Prostate gland (tissue), 2 donors: ENCODE measurements at regions not wholly inside any gene's neighbourhood (a gene's known extent, or its start where the extent isn't known, plus 50 kb on each side); places are given as distances from the start of the nearest gene placed in this dataset.

Source experiments
- DNase-seq: peaks from one replicate; pipeline ENCODE4 v3.0.0-alpha.2; 2019; ENCODE audit warnings: low spot score
- H3K27ac ChIP-seq, 2 donors: fragments of 200-600 bp; sonication (generic); 2 replicates each; pipeline ENCODE4 v1.5.1; 2017 to 2019
- H3K27me3 ChIP-seq: fragments of 200-600 bp; sonication (generic); replicated peaks from 2 replicates; pipeline ENCODE4 v1.5.1; 2019; ENCODE audit not compliant: insufficient read depth
- H3K36me3 ChIP-seq, 2 donors: fragments of 200-600 bp; sonication (generic); 1 replicate in 1 of 2; 2 replicates in 1 of 2; pipeline versions ENCODE4 v1.5.1 to v1.8.1; 2017 to 2019
- H3K4me1 ChIP-seq: fragments of 200-600 bp; sonication (generic); replicated peaks from 2 replicates; pipeline ENCODE4 v1.5.1; 2019
- H3K4me3 ChIP-seq, 2 donors: fragments of 200-600 bp; sonication (generic); 2 replicates each; pipeline ENCODE4 v1.5.1; 2017 to 2019
- H3K9me3 ChIP-seq: fragments of 200-600 bp; sonication (generic); 2 replicates; pipeline ENCODE4 v1.5.1; 2017
- POLR2A ChIP-seq: fragments of 450-650 bp; IDR thresholded peaks from one replicate; pipeline ENCODE4 v1.6.1; 2016; ENCODE audit warnings: antibody characterized with exemption, mild to moderate bottlenecking
- POLR2AphosphoS5 ChIP-seq: sonication (generic); formaldehyde crosslinking; IDR thresholded peaks from one replicate; pipeline ENCODE4 v1.6.1; 2017; ENCODE audit warnings: antibody characterized with exemption
- WGBS: methylation state at CpG from one replicate; pipeline ENCODE4 v1.1.5; 2018; 5-methylcytosine and 5-hydroxymethylcytosine counted together
- intact Hi-C: fragments of 100-400 bp; cut with DNase I; formaldehyde crosslinking; loops from one replicate; pipeline ENCODE4 v1.14.2; 2022
- TF ChIP-seq, protein P1 (sequence below), 4 experiments: fragments of 200-600 bp in 2 of 4; fragments of 450-650 bp in 2 of 4; sonication (generic) in 2 of 4; IDR thresholded peaks; 1 replicate in 3 of 4; 2 replicates in 1 of 4; pipeline ENCODE4 v1.5.1; 2016 to 2019; ENCODE audit warnings: antibody characterized with exemption in 4 of 4, mild to moderate bottlenecking in 2 of 4, moderate library complexity in 2 of 4

DNA sequence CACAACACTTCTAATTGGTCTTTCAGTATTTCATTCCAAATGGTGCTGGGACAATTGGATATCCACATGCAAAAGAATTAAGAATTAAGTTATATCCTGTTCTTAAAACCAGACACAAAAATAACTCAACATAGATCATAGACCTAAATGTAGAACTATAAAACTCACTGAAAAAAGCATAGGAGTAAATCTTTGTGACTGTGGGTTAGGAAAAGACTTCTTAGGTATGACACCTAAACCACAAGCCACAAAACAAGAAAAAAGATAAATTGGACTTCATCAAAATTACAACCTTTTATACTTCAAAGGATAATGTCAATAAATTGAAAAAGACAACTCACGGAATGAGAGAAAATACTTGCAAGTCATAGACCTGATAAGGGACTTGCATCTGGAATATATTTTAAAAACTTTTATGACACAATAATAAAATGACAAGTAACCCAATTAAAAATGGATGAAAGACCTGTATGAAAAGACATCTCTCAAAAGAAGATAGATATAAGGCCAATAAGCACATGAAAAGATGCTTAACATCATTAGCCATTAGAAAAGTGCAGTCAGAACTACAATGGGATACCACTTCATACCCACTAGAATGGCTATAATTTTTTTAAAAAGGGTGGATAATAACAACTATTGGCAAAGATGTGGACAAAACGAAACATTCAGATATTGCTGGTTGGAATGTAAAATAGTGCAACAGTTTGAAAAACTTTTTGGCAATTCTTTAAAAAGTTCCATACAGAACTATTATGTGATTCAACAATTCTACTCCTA lies 72.5 kb upstream of the SLC38A4 start:
- Histone ChIP-seq H3K4me1 (no peaks in the 10 kb centered on the region), H3K27me3 (no peaks in the 10 kb centered on the region), H3K36me3 (no peaks in the 10 kb centered on the region), H3K27ac (no peak overlapping the region), H3K4me3 (no peak overlapping the region), H3K9me3 (no peaks in the 10 kb centered on the region)
- TF ChIP-seq, protein P1, sequence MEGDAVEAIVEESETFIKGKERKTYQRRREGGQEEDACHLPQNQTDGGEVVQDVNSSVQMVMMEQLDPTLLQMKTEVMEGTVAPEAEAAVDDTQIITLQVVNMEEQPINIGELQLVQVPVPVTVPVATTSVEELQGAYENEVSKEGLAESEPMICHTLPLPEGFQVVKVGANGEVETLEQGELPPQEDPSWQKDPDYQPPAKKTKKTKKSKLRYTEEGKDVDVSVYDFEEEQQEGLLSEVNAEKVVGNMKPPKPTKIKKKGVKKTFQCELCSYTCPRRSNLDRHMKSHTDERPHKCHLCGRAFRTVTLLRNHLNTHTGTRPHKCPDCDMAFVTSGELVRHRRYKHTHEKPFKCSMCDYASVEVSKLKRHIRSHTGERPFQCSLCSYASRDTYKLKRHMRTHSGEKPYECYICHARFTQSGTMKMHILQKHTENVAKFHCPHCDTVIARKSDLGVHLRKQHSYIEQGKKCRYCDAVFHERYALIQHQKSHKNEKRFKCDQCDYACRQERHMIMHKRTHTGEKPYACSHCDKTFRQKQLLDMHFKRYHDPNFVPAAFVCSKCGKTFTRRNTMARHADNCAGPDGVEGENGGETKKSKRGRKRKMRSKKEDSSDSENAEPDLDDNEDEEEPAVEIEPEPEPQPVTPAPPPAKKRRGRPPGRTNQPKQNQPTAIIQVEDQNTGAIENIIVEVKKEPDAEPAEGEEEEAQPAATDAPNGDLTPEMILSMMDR (IDR thresholded peaks at IDR 0.05), result no peak
- TF ChIP-seq POLR2AphosphoS5 (no peak), POLR2A (no peak)
- intact Hi-C loops, result no loop called here
- WGBS, result 77% methylated on average over 2 of the region's 2 CpGs
- DNase-seq, result no peak

DNA sequence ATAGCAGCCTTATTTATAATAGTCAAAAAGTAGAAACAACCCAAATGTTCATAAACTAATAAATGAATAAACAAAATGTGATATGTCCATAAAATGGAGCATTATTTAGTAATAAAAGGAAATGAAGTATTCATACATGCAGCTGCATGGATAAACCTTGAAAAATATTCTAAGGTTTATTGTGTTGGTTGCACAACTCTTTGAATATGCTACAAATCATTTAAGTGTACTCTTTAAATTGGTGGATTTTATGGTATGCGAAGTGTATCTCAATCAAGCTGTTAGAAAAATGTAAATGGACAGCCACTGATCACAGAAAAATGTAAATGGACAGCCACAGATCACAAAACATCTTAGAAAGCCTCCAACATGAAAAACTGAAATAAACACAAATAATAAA lies 73.2 kb upstream of the SLC38A4 start:
- intact Hi-C loops, result no loop called here
- H3K4me3 ChIP-seq, result no peak overlapping the region
- no peaks in the 10 kb centered on the region for H3K27me3 ChIP-seq
- 90% methylated on average over 1 of the region's 1 CpG for WGBS
- H3K9me3 ChIP-seq, result no peaks in the 10 kb centered on the region
- no peaks in the 10 kb centered on the region for H3K4me1 ChIP-seq
- TF ChIP-seq POLR2A (no peak), POLR2AphosphoS5 (no peak)
- TF ChIP-seq, protein P1 (IDR thresholded peaks at IDR 0.05), result no peak
- H3K36me3 ChIP-seq, result no peaks in the 10 kb centered on the region
- no peak for DNase-seq
- no peak overlapping the region for H3K27ac ChIP-seq

DNA sequence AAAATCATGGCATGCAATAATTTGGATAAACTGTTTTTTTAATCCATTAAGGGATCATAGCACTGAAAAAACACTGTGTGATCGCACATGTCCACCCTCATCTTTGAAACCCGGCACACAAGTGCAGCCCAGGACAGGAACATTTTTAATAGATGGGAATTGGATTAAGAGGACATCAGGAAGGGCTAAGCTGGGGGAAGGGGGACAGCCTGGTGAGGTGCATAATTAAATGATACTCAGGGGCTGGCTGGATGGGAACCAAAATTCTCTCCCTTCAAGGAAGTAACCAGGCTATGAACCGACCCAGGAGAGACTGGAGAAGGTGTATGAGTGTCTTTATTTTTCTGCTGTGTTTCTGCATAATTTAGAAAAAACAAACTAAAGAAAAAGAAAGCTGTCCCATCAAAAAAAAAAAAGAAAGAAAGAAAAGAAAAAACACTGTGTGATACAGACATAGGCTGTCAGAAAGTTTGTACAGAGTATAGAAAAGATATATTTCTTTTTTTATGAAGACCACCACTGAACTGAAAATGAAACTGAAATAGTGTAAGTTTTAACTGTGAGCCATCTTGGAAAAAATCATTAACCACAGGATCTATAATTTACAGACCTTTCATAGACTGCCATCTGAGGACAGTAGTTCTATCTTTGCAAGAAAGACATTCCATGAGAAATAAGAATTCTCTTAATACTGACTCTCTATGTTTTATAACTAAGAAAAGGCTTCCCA lies 75.1 kb upstream of the SLC38A4 start:
- no peak for DNase-seq
- Histone ChIP-seq H3K4me3 (no peak overlapping the region), H3K27me3 (no peaks in the 10 kb centered on the region), H3K9me3 (no peaks in the 10 kb centered on the region), H3K4me1 (no peaks in the 10 kb centered on the region), H3K27ac (no peak overlapping the region), H3K36me3 (no peaks in the 10 kb centered on the region)
- WGBS, result 86% methylated on average over 3 of the region's 3 CpGs
- TF ChIP-seq POLR2AphosphoS5 (no peak), POLR2A (no peak)
- TF ChIP-seq, protein P1 (IDR thresholded peaks at IDR 0.05), result no peak
- intact Hi-C loops, result no loop called here

DNA sequence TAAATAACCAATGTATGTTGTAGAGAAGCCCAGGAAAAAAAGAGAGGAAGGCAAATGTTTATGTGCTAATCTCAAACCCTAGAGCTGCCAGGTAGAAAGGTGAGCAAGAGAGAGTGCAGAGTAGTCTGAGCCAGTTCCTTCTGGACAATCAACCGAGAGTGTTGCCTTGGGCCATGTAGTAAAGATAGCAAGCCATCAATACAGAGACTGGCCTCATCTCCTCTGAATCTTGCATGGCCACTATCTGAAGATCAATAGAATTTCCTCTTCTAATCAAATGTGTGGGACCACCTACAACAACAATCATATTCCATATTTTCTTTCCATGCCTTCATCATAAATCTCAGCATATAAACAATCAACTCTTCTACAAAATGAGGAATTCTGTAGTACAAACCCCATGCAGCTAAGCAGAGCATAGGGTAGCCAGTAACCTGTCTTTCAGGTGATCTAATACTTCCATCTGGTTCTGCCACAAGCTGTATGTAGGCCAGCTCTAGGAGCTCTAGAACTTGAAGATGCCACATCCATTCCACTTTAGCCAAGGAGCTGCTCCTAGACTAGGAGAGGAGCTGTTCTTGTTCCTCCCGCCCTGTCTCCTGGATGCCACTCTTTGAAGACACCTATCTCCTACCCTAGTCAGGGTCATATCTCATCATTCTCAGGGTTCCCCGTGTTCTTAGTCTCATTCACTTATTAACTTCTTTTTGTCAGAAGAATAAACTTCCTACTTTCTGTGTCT lies 75.8 kb upstream of the SLC38A4 start:
- intact Hi-C loops, result no loop called here
- no peaks in the 10 kb centered on the region for H3K36me3 ChIP-seq

More for the DNA sequence above, 75.8 kb upstream of the SLC38A4 start:
- WGBS, result 85% methylated on average over 3 of the region's 3 CpGs
- Histone ChIP-seq H3K27ac (no peak overlapping the region), H3K27me3 (no peaks in the 10 kb centered on the region), H3K9me3 (no peaks in the 10 kb centered on the region), H3K4me3 (no peak overlapping the region), H3K4me1 (no peaks in the 10 kb centered on the region)
- no peak for DNase-seq
- TF ChIP-seq POLR2AphosphoS5 (no peak), POLR2A (no peak)
- TF ChIP-seq, protein P1 (IDR thresholded peaks at IDR 0.05), result no peak
